Loucy (cell line): ENCODE measurements at regions not wholly inside any gene's neighbourhood (a gene's known extent, or its start where the extent isn't known, plus 50 kb on each side); places are given as distances from the start of the nearest gene placed in this dataset.

Experiments used
- H2AFZ ChIP-seq: fragments of 200-600 bp; sonication (generic); 2 replicates; pipeline ENCODE4 v1.6.0; 2016; ENCODE audit warnings: antibody characterized with exemption, mild to moderate bottlenecking, low read length, moderate library complexity
- H3F3A ChIP-seq: fragments of 200-600 bp; 2 replicates; pipeline ENCODE4 v1.6.0; 2016; ENCODE audit warnings: antibody characterized with exemption, low read depth, mild to moderate bottlenecking
- H3K27me3 ChIP-seq: fragments of 200-600 bp; sonication (generic); 2 replicates; pipeline ENCODE4 v1.6.1; 2014; ENCODE audit warnings: low read length, mild to moderate bottlenecking; ENCODE audit not compliant: insufficient read depth, poor library complexity, severe bottlenecking
- H3K36me3 ChIP-seq: fragments of 200-600 bp; sonication (generic); 2 replicates; pipeline ENCODE4 v1.6.1; 2016; ENCODE audit warnings: low read length; ENCODE audit not compliant: insufficient read depth
- H3K4me1 ChIP-seq: fragments of 200-600 bp; sonication (generic); 2 replicates; pipeline ENCODE4 v1.5.1; 2014; ENCODE audit warnings: low read length, mild to moderate bottlenecking; ENCODE audit not compliant: insufficient read depth, poor library complexity, severe bottlenecking
- H3K4me2 ChIP-seq: fragments of 200-600 bp; sonication (generic); 2 replicates; pipeline ENCODE4 v1.6.0; 2014; ENCODE audit warnings: antibody characterized with exemption, low read length, low read depth, mild to moderate bottlenecking; ENCODE audit not compliant: poor library complexity, severe bottlenecking
- H3K4me3 ChIP-seq: fragments of 200-600 bp; sonication (generic); 2 replicates; pipeline ENCODE4 v1.5.1; 2014; ENCODE audit warnings: low read length, mild to moderate bottlenecking, mixed read lengths; ENCODE audit not compliant: poor library complexity, severe bottlenecking
- H3K79me2 ChIP-seq: fragments of 200-600 bp; sonication (generic); 2 replicates; pipeline ENCODE4 v1.6.1; 2014; ENCODE audit warnings: low read length; ENCODE audit not compliant: insufficient read depth
- H3K9ac ChIP-seq: fragments of 200-600 bp; sonication (generic); 2 replicates; pipeline ENCODE4 v1.6.0; 2014; ENCODE audit warnings: mild to moderate bottlenecking, low read depth, low read length, moderate library complexity; ENCODE audit not compliant: poor library complexity, severe bottlenecking
- H3K9me2 ChIP-seq: fragments of 200-600 bp; sonication (generic); replicated peaks from 2 replicates; pipeline ENCODE4 v1.6.1; 2016; ENCODE audit warnings: low read depth, low read length, mixed read lengths
- H3K9me3 ChIP-seq: fragments of 200-600 bp; sonication (generic); 2 replicates; pipeline ENCODE4 v1.6.1; 2014; ENCODE audit warnings: mild to moderate bottlenecking, antibody characterized with exemption, low read length, low read depth; ENCODE audit not compliant: insufficient read depth
- H4K20me1 ChIP-seq: fragments of 200-600 bp; sonication (generic); 2 replicates; pipeline ENCODE4 v1.6.0; 2014; ENCODE audit warnings: antibody characterized with exemption, low read length, mild to moderate bottlenecking; ENCODE audit not compliant: insufficient read depth, poor library complexity, severe bottlenecking
- EZH2phosphoT487 ChIP-seq: fragments of 200-600 bp; IDR thresholded peaks from 2 replicates; pipeline ENCODE4 v1.6.1; 2018; ENCODE audit warnings: antibody characterized with exemption, mild to moderate bottlenecking, moderate library complexity, borderline replicate concordance
- TF ChIP-seq, protein P1 (sequence below): fragments of 200-600 bp; sonication (generic); conservative IDR thresholded peaks from 2 replicates; pipeline ENCODE4 v1.5.1; 2014; ENCODE audit warnings: mild to moderate bottlenecking, antibody characterized with exemption, low read length

GRCh38 chr9:13424204-13424603 is 144.7 kb upstream of the MPDZ start:
- no peaks in the 10 kb centered on the region for H3K9me3 ChIP-seq
- no peaks in the 10 kb centered on the region for H3F3A ChIP-seq
- H3K4me2 ChIP-seq = no peak overlapping the region
- H3K36me3 ChIP-seq = no peaks in the 10 kb centered on the region
- H3K9ac ChIP-seq = no peak overlapping the region
- H3K4me3 ChIP-seq = no peak overlapping the region
- TF ChIP-seq, protein P1, sequence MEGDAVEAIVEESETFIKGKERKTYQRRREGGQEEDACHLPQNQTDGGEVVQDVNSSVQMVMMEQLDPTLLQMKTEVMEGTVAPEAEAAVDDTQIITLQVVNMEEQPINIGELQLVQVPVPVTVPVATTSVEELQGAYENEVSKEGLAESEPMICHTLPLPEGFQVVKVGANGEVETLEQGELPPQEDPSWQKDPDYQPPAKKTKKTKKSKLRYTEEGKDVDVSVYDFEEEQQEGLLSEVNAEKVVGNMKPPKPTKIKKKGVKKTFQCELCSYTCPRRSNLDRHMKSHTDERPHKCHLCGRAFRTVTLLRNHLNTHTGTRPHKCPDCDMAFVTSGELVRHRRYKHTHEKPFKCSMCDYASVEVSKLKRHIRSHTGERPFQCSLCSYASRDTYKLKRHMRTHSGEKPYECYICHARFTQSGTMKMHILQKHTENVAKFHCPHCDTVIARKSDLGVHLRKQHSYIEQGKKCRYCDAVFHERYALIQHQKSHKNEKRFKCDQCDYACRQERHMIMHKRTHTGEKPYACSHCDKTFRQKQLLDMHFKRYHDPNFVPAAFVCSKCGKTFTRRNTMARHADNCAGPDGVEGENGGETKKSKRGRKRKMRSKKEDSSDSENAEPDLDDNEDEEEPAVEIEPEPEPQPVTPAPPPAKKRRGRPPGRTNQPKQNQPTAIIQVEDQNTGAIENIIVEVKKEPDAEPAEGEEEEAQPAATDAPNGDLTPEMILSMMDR = no peak
- TF ChIP-seq EZH2phosphoT487 = no peak
- no peaks in the 10 kb centered on the region for H3K4me1 ChIP-seq
- no peaks in the 10 kb centered on the region for H3K79me2 ChIP-seq
- no peak overlapping the region for H2AFZ ChIP-seq
- no peaks in the 10 kb centered on the region for H3K9me2 ChIP-seq
- H4K20me1 ChIP-seq = no peaks in the 10 kb centered on the region
- H3K27me3 ChIP-seq = no peaks in the 10 kb centered on the region

- no peaks in the 10 kb centered on the region for H3K9me3 ChIP-seq
- no peaks in the 10 kb centered on the region for H3K4me1 ChIP-seq
- no peaks in the 10 kb centered on the region for H3K36me3 ChIP-seq
- no peaks in the 10 kb centered on the region for H4K20me1 ChIP-seq
- no peak overlapping the region for H3K4me2 ChIP-seq
- TF ChIP-seq EZH2phosphoT487 = no peak
- TF ChIP-seq, protein P1 = no peak
- no peaks in the 10 kb centered on the region for H3K27me3 ChIP-seq
- no peak overlapping the region for H2AFZ ChIP-seq
- no peaks in the 10 kb centered on the region for H3F3A ChIP-seq
- H3K9me2 ChIP-seq = no peaks in the 10 kb centered on the region
- H3K4me3 ChIP-seq = no peak overlapping the region
- H3K9ac ChIP-seq = no peak overlapping the region
- no peaks in the 10 kb centered on the region for H3K79me2 ChIP-seq
Observed at GRCh38 chr9:13414349-13414748, 134.9 kb upstream of the MPDZ start.

DNA sequence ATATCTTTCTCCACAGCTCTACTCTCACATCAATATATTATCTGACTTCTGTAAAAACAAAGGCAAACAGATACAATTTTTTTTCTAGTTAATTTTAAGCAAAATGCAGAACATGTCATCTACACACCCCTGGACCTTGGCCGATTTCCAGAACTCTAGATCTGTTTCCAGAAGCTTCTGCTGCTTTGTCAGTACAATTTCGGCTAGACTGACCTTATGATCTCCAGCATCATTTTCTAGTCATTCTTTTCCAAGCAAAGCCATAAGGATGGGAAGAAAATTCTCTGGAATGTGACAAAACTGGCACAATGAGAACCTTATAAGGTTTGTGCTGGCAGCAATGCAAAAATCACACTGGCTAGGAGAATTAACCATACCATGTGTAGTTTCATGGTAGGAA is 132.8 kb upstream of the MPDZ start:
- H3K9ac ChIP-seq = no peak overlapping the region
- no peaks in the 10 kb centered on the region for H3F3A ChIP-seq
- no peaks in the 10 kb centered on the region for H3K79me2 ChIP-seq
- no peaks in the 10 kb centered on the region for H3K27me3 ChIP-seq
- H2AFZ ChIP-seq = no peak overlapping the region
- TF ChIP-seq, protein P1 = no peak
- no peak for TF ChIP-seq EZH2phosphoT487
- H3K36me3 ChIP-seq = no peaks in the 10 kb centered on the region
- H3K4me3 ChIP-seq = no peak overlapping the region
- H3K4me1 ChIP-seq = no peaks in the 10 kb centered on the region
- no peaks in the 10 kb centered on the region for H4K20me1 ChIP-seq
- H3K9me3 ChIP-seq = no peaks in the 10 kb centered on the region
- no peaks in the 10 kb centered on the region for H3K9me2 ChIP-seq
- H3K4me2 ChIP-seq = no peak overlapping the region
